Neural cell (in vitro differentiated cells): ENCODE measurements at regions not wholly inside any gene's neighbourhood (a gene's known extent, or its start where the extent isn't known, plus 50 kb on each side); places are given as distances from the start of the nearest gene placed in this dataset.

Experiments used
- H2AFZ ChIP-seq: fragments of 200-600, 300-800 bp; sonication (generic), shearing (Covaris generic); 2 replicates; pipeline ENCODE4 v1.6.0; 2014; ENCODE audit warnings: low read depth, mild to moderate bottlenecking, antibody characterized with exemption, low read length, moderate library complexity
- H3F3A ChIP-seq: fragments of 200-600 bp; shearing (Covaris generic); 2 replicates; pipeline ENCODE4 v1.6.1; 2016; ENCODE audit warnings: mild to moderate bottlenecking, moderate library complexity, mixed read lengths, antibody characterized with exemption, low read length; ENCODE audit not compliant: insufficient read depth, poor library complexity, severe bottlenecking
- H3K27ac ChIP-seq: fragments of 200-600, 300-800 bp; sonication (generic), shearing (Covaris generic); 2 replicates; pipeline ENCODE4 v1.5.1; 2014; ENCODE audit warnings: mild to moderate bottlenecking, low read length, moderate library complexity
- H3K27me3 ChIP-seq: fragments of 300-800, 200-600 bp; sonication (generic), shearing (Covaris generic); 2 replicates; pipeline ENCODE4 v1.6.0; 2014; ENCODE audit warnings: mild to moderate bottlenecking, low read depth, low read length, moderate library complexity; ENCODE audit not compliant: insufficient read depth
- H3K36me3 ChIP-seq: fragments of 300-800, 200-600 bp; sonication (generic), shearing (Covaris generic); 2 replicates; pipeline ENCODE4 v1.5.1; 2014; ENCODE audit warnings: mild to moderate bottlenecking, antibody characterized with exemption, low read length, moderate library complexity; ENCODE audit not compliant: insufficient read depth
- H3K4me2 ChIP-seq: fragments of 300-800, 200-600 bp; sonication (generic), shearing (Covaris generic); 2 replicates; pipeline ENCODE4 v1.6.0; 2014; ENCODE audit warnings: mild to moderate bottlenecking, low read length
- H3K4me3 ChIP-seq: fragments of 300-800, 200-600 bp; sonication (generic), shearing (Covaris generic); 2 replicates; pipeline ENCODE4 v1.5.1; 2014; ENCODE audit warnings: mild to moderate bottlenecking, low read length, moderate library complexity
- H3K79me2 ChIP-seq: fragments of 200-600 bp; shearing (Covaris generic); replicated peaks from 2 replicates; pipeline ENCODE4 v1.6.0; 2014; ENCODE audit warnings: mild to moderate bottlenecking, low read length, moderate library complexity; ENCODE audit not compliant: insufficient read depth
- H3K9ac ChIP-seq: fragments of 300-800, 200-600 bp; sonication (generic), shearing (Covaris generic); 2 replicates; pipeline ENCODE4 v1.6.1; 2016; ENCODE audit warnings: mild to moderate bottlenecking, low read length, mixed read lengths
- H3K9me2 ChIP-seq: fragments of 200-600 bp; shearing (Covaris generic); 2 replicates; pipeline ENCODE4 v1.6.1; 2016; ENCODE audit warnings: mild to moderate bottlenecking, low read length, mixed read lengths; ENCODE audit not compliant: insufficient read depth
- H3K9me3 ChIP-seq: fragments of 200-600, 300-800 bp; sonication (generic), shearing (Covaris generic); 2 replicates; pipeline ENCODE4 v1.6.1; 2016; ENCODE audit warnings: mild to moderate bottlenecking, mixed run types, low read length, moderate library complexity, mixed read lengths
- H4K20me1 ChIP-seq: fragments of 200-600 bp; shearing (Covaris generic); 2 replicates; pipeline ENCODE4 v1.6.1; 2016; ENCODE audit warnings: mild to moderate bottlenecking, mixed run types; ENCODE audit not compliant: insufficient read depth
- CTCF ChIP-seq: fragments of 450-650 bp; IDR thresholded peaks from 2 replicates; pipeline ENCODE4 v1.5.1; 2014; ENCODE audit warnings: antibody characterized with exemption, mild to moderate bottlenecking, moderate library complexity; ENCODE audit not compliant: poor library complexity, severe bottlenecking
- EP300 ChIP-seq: fragments of 450-650 bp; conservative IDR thresholded peaks from 2 replicates; pipeline ENCODE4 v1.6.1; 2014; ENCODE audit warnings: antibody characterized with exemption, mild to moderate bottlenecking, moderate library complexity; ENCODE audit not compliant: poor library complexity, severe bottlenecking
- MXI1 ChIP-seq: fragments of 450-650 bp; conservative IDR thresholded peaks from 2 replicates; pipeline ENCODE4 v1.6.1; 2014; ENCODE audit warnings: antibody characterized with exemption, mild to moderate bottlenecking; ENCODE audit not compliant: poor library complexity, severe bottlenecking
- POLR2AphosphoS5 ChIP-seq: IDR thresholded peaks from 2 replicates; pipeline ENCODE4 v1.6.1; 2012
- RAD21 ChIP-seq: fragments of 450-650 bp; conservative IDR thresholded peaks from 2 replicates; pipeline ENCODE4 v1.6.1; 2014; ENCODE audit warnings: antibody characterized with exemption, mild to moderate bottlenecking, moderate library complexity
- REST ChIP-seq: IDR thresholded peaks from 2 replicates; pipeline ENCODE4 v1.6.1; 2012; ENCODE audit warnings: borderline replicate concordance
- TAF1 ChIP-seq: IDR thresholded peaks from 2 replicates; pipeline ENCODE4 v1.6.1; 2012; ENCODE audit warnings: low read depth

- Histone ChIP-seq H3K79me2 (no peaks in the 10 kb centered on the region), H2AFZ (no peak overlapping the region), H3F3A (no peaks in the 10 kb centered on the region), H3K9me2 (no peaks in the 10 kb centered on the region), H3K9me3 (no peaks in the 10 kb centered on the region), H3K27me3 (no peaks in the 10 kb centered on the region), H4K20me1 (no peaks in the 10 kb centered on the region), H3K4me3 (no peak overlapping the region), H3K4me2 (no peak overlapping the region), H3K27ac (no peak overlapping the region), H3K36me3 (no peaks in the 10 kb centered on the region), H3K9ac (no peak overlapping the region)
- TF ChIP-seq REST = no peak
- TF ChIP-seq POLR2AphosphoS5 = no peak
- TF ChIP-seq MXI1 = no peak
- no peak for TF ChIP-seq RAD21
These were observed 95.4 kb upstream of the LARGE1 start for GRCh38 chr22:34015642-34016041.

- Histone ChIP-seq H3K9me3 (no peaks in the 10 kb centered on the region), H3K9me2 (no peaks in the 10 kb centered on the region), H3K36me3 (no peaks in the 10 kb centered on the region), H3K79me2 (no peaks in the 10 kb centered on the region), H4K20me1 (no peaks in the 10 kb centered on the region), H2AFZ (no peak overlapping the region), H3K27me3 (no peaks in the 10 kb centered on the region), H3K9ac (no peak overlapping the region), H3F3A (no peaks in the 10 kb centered on the region), H3K4me2 (no peak overlapping the region), H3K4me3 (no peak overlapping the region), H3K27ac (peak overlapping the region; percentile 27)
- TF ChIP-seq MXI1 (no peak), TAF1 (no peak), CTCF (no peak), POLR2AphosphoS5 (peak; percentile 26), EP300 (peak; percentile 43), RAD21 (no peak), REST (no peak)
These were observed 96.9 kb upstream of the LARGE1 start for GRCh38 chr22:34017205-34017604.
